ENCODE measurements at regions not wholly inside any gene's neighbourhood (a gene's known extent, or its start where the extent isn't known, plus 50 kb on each side); places are given as distances from the start of the nearest gene placed in this dataset.

GRCh38 chr5:94024101-94024500 is 282.7 kb upstream of the POU5F2 start:
- H3K4me3 ChIP-seq: no peak overlapping the region
- H3K9me3 ChIP-seq: peaks cover 0 to 9% (median 3%) of the 10 kb centered on the region in 4 donors
- WGBS: 100% methylated on average over 1 of the region's 1 CpG
- DNase-seq (ENCODE audit: extremely low spot score): no peak
- no peak overlapping the region for H3K27ac ChIP-seq (replicated peaks in 1 of 4)
- H3K36me3 ChIP-seq: peaks cover 0 to 12% (median 4%) of the 10 kb centered on the region in 4 donors
- intact Hi-C loops (cut with DNase I): no loop called here
- no peaks in the 10 kb centered on the region for H3K27me3 ChIP-seq
- H3K4me1 ChIP-seq: no peaks in the 10 kb centered on the region
- TF ChIP-seq POLR2A (IDR thresholded peaks at IDR 0.05; ENCODE audit: low read depth) (no peak), CTCF (IDR thresholded peaks at IDR 0.05) (no peak), EP300 (IDR thresholded peaks at IDR 0.05) (no peak), POLR2AphosphoS5 (IDR thresholded peaks at IDR 0.05) (no peak)

- Histone ChIP-seq H3K27me3 (no peaks in the 10 kb centered on the region), H3K4me3 (no peak overlapping the region), H3K9me3 (peaks cover 0 to 25% (median 7%) of the 10 kb centered on the region in 4 donors), H3K27ac (replicated peaks in 1 of 4) (no peak overlapping the region), H3K36me3 (peaks cover 0 to 19% (median 10%) of the 10 kb centered on the region in 4 donors), H3K4me1 (no peaks in the 10 kb centered on the region)
- TF ChIP-seq CTCF (IDR thresholded peaks at IDR 0.05) (no peak), POLR2A (IDR thresholded peaks at IDR 0.05; ENCODE audit: low read depth) (no peak), EP300 (IDR thresholded peaks at IDR 0.05) (no peak), POLR2AphosphoS5 (IDR thresholded peaks at IDR 0.05) (no peak)
- intact Hi-C loops (cut with DNase I): no loop called here
- DNase-seq (ENCODE audit: extremely low spot score): no peak
- 76% methylated on average over 2 of the region's 2 CpGs for WGBS
Observed at GRCh38 chr5:94021246-94021645, 279.8 kb upstream of the POU5F2 start.

GRCh38 chr5:94017579-94017978 is 276.2 kb upstream of the POU5F2 start:
- no peak for DNase-seq (ENCODE audit: extremely low spot score)
- intact Hi-C loops (cut with DNase I): no loop called here
- H3K36me3 ChIP-seq: peaks cover 0 to 22% (median 7%) of the 10 kb centered on the region in 4 donors
- H3K4me3 ChIP-seq: no peak overlapping the region
- 94% methylated on average over 2 of the region's 2 CpGs for WGBS
- TF ChIP-seq CTCF (IDR thresholded peaks at IDR 0.05): no peak
- no peak for TF ChIP-seq POLR2AphosphoS5 (IDR thresholded peaks at IDR 0.05)
- no peak for TF ChIP-seq POLR2A (IDR thresholded peaks at IDR 0.05; ENCODE audit: low read depth)
- TF ChIP-seq EP300 (IDR thresholded peaks at IDR 0.05): no peak
- no peak overlapping the region for H3K27ac ChIP-seq (replicated peaks in 1 of 4)
- peaks cover 0 to 45% (median 7%) of the 10 kb centered on the region in 4 donors for H3K9me3 ChIP-seq
- no peaks in the 10 kb centered on the region for H3K27me3 ChIP-seq
- H3K4me1 ChIP-seq: no peaks in the 10 kb centered on the region

GRCh38 chr5:94010814-94011213 is 269.4 kb upstream of the POU5F2 start:
- intact Hi-C loops (cut with DNase I): no loop called here
- Histone ChIP-seq H3K9me3 (peaks cover 0 to 16% (median 0%) of the 10 kb centered on the region in 4 donors), H3K4me3 (no peak overlapping the region), H3K27me3 (no peaks in the 10 kb centered on the region), H3K27ac (replicated peaks in 1 of 4) (no peak overlapping the region), H3K36me3 (peaks cover 0 to 9% (median 0%) of the 10 kb centered on the region in 4 donors), H3K4me1 (no peaks in the 10 kb centered on the region)
- TF ChIP-seq POLR2AphosphoS5 (IDR thresholded peaks at IDR 0.05): no peak
- no peak for TF ChIP-seq CTCF (IDR thresholded peaks at IDR 0.05)
- TF ChIP-seq EP300 (IDR thresholded peaks at IDR 0.05): no peak
- TF ChIP-seq POLR2A (IDR thresholded peaks at IDR 0.05; ENCODE audit: low read depth): no peak
- 97% methylated on average over 1 of the region's 1 CpG for whole genome bisulfite sequencing
- no peak for DNase-seq (ENCODE audit: extremely low spot score)

GRCh38 chr5:94009161-94009560 is 267.8 kb upstream of the POU5F2 start:
- peaks cover 0 to 9% (median 0%) of the 10 kb centered on the region in 4 donors for H3K36me3 ChIP-seq
- no peak overlapping the region for H3K27ac ChIP-seq (replicated peaks in 1 of 4)
- intact Hi-C loops (cut with DNase I): no loop called here

More at GRCh38 chr5:94009161-94009560, 267.8 kb upstream of the POU5F2 start:
- no peak for TF ChIP-seq EP300 (IDR thresholded peaks at IDR 0.05)
- no peak for TF ChIP-seq CTCF (IDR thresholded peaks at IDR 0.05)
- TF ChIP-seq POLR2A (IDR thresholded peaks at IDR 0.05; ENCODE audit: low read depth): no peak
- TF ChIP-seq POLR2AphosphoS5 (IDR thresholded peaks at IDR 0.05): no peak
- no peaks in the 10 kb centered on the region for H3K4me1 ChIP-seq
- H3K4me3 ChIP-seq: no peak overlapping the region
- no peaks in the 10 kb centered on the region for H3K27me3 ChIP-seq
- no peak for DNase-seq (ENCODE audit: extremely low spot score)
- peaks cover 0 to 3% (median 0%) of the 10 kb centered on the region in 4 donors for H3K9me3 ChIP-seq

Measured in esophagus muscularis mucosa (tissue), 4 donors.